PC-3 (cell line): ENCODE measurements at regions not wholly inside any gene's neighbourhood (a gene's known extent, or its start where the extent isn't known, plus 50 kb on each side); places are given as distances from the start of the nearest gene placed in this dataset.

Source experiments
- ATAC-seq: fragments of 200-7000 bp; cut with Tn5 transposase; 2 replicates; pipeline ENCODE4 v1.9.1; 2020; ENCODE audit warnings: mild to moderate bottlenecking, moderate library complexity
- BruUV-seq: library from RNA; stranded (reverse); fragments of 400-500 nt; replicated peaks from 2 replicates; lab custom pipeline; 2021; lab: Mats Ljungman, UMichigan
- CTCF ChIA-PET: fragments of 300-600 bp; sonication (Branson Sonifier 250); formaldehyde crosslinking; loops from one replicate; lab custom pipeline; 2022; ENCODE audit warnings: antibody characterized with exemption; lab: Charles Lee
- POLR2A ChIA-PET: fragments of 300-600 bp; sonication (Branson Sonifier 250); formaldehyde crosslinking; loops from one replicate; lab custom pipeline; 2022; ENCODE audit warnings: antibody characterized with exemption; ENCODE audit not compliant: unreplicated experiment; lab: Charles Lee
- DNase-seq: peaks from one replicate; pipeline ENCODE4 v3.0.0-alpha.2; 2015
- H2AFZ ChIP-seq: fragments of 300-600 bp; sonication (generic); 2 replicates; pipeline ENCODE4 v1.6.0; 2016; ENCODE audit warnings: antibody characterized with exemption, low read length
- H3F3A ChIP-seq: fragments of 300-600 bp; sonication (generic); one replicate; pipeline ENCODE4 v1.6.0; 2017; ENCODE audit warnings: antibody characterized with exemption, low read length, control low read depth, mild to moderate bottlenecking; ENCODE audit not compliant: unreplicated experiment
- H3K27ac ChIP-seq: fragments of 300-600 bp; sonication (generic); 2 replicates; pipeline ENCODE4 v1.5.1; 2016; ENCODE audit warnings: mild to moderate bottlenecking, low read length
- H3K27me3 ChIP-seq: fragments of 300-600 bp; sonication (generic); 2 replicates; pipeline ENCODE4 v1.6.1; 2016; ENCODE audit warnings: low read length, mixed read lengths
- H3K36me3 ChIP-seq: fragments of 300-600 bp; sonication (generic); 2 replicates; pipeline ENCODE4 v1.6.1; 2016; ENCODE audit warnings: low read depth, mixed run types, low read length, mixed read lengths
- H3K4me1 ChIP-seq: fragments of 300-600 bp; sonication (generic); 2 replicates; pipeline ENCODE4 v1.5.1; 2016; ENCODE audit warnings: low read length; ENCODE audit not compliant: insufficient read depth
- H3K4me2 ChIP-seq: fragments of 300-600 bp; sonication (generic); 2 replicates; pipeline ENCODE4 v1.6.0; 2016; ENCODE audit warnings: low read length
- H3K4me3 ChIP-seq: fragments of 300-600 bp; sonication (generic); 2 replicates; pipeline ENCODE4 v1.5.1; 2016; ENCODE audit warnings: mild to moderate bottlenecking, low read length, mixed read lengths
- H3K79me2 ChIP-seq: fragments of 300-600 bp; sonication (generic); 2 replicates; pipeline ENCODE4 v1.6.1; 2017; ENCODE audit warnings: low read length, mixed read lengths
- H3K9ac ChIP-seq: fragments of 300-600 bp; sonication (generic); 2 replicates; pipeline ENCODE4 v1.6.0; 2016; ENCODE audit warnings: mild to moderate bottlenecking, low read length
- H3K9me2 ChIP-seq: fragments of 300-600 bp; sonication (generic); replicated peaks from 2 replicates; pipeline ENCODE4 v1.6.1; 2016; ENCODE audit warnings: mixed run types, low read length, mixed read lengths
- H3K9me3 ChIP-seq: fragments of 300-600 bp; sonication (generic); 2 replicates; pipeline ENCODE4 v1.6.1; 2016; ENCODE audit warnings: low read length, mixed read lengths
- H4K20me1 ChIP-seq: fragments of 300-600 bp; sonication (generic); 2 replicates; pipeline ENCODE4 v1.6.1; 2016; ENCODE audit warnings: low read length, mixed read lengths
- EZH2 ChIP-seq: fragments of 300-600 bp; sonication (generic); IDR thresholded peaks from one replicate; pipeline ENCODE4 v1.6.1; 2017; ENCODE audit warnings: antibody characterized with exemption, mild to moderate bottlenecking, low read length; ENCODE audit not compliant: unreplicated experiment
- EZH2phosphoT487 ChIP-seq: fragments of 300-600 bp; sonication (generic); IDR thresholded peaks from 2 replicates; pipeline ENCODE4 v1.6.1; 2018; ENCODE audit warnings: mild to moderate bottlenecking, antibody characterized with exemption, low read length, borderline replicate concordance
- intact Hi-C: fragments of 100-400 bp; cut with micrococcal nuclease; formaldehyde crosslinking; loops from 2 replicates; pipeline ENCODE4 v1.9.0; 2023
- TF ChIP-seq, protein P1 (sequence below): fragments of 300-600 bp; sonication (generic); conservative IDR thresholded peaks from 2 replicates; pipeline ENCODE4 v1.5.1; 2017; ENCODE audit warnings: antibody characterized with exemption, low read depth, mild to moderate bottlenecking, low read length

DNA sequence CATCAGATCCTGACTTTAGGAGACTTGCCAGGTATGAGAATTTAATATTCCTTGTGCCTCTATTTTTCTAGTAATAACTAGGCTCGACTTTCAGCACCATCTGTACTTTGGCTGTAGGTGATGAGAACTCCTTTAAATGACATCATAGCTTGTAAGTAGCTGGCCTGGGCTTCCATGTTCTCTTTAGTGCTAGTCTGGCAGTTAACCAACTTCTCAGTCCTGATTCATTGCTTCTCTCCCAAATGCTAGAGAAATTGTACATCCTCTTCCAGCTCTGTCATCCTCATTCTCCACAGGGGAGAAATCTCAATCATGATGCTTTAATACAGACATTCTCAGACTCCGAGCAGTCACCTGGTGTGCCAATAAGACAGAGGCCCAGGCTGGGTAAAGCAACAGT, 143.5 kb upstream of the MOCS1 start:
- TF ChIP-seq EZH2 (no peak), EZH2phosphoT487 (no peak)
- TF ChIP-seq, protein P1, sequence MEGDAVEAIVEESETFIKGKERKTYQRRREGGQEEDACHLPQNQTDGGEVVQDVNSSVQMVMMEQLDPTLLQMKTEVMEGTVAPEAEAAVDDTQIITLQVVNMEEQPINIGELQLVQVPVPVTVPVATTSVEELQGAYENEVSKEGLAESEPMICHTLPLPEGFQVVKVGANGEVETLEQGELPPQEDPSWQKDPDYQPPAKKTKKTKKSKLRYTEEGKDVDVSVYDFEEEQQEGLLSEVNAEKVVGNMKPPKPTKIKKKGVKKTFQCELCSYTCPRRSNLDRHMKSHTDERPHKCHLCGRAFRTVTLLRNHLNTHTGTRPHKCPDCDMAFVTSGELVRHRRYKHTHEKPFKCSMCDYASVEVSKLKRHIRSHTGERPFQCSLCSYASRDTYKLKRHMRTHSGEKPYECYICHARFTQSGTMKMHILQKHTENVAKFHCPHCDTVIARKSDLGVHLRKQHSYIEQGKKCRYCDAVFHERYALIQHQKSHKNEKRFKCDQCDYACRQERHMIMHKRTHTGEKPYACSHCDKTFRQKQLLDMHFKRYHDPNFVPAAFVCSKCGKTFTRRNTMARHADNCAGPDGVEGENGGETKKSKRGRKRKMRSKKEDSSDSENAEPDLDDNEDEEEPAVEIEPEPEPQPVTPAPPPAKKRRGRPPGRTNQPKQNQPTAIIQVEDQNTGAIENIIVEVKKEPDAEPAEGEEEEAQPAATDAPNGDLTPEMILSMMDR = no peak
- H3K27me3 ChIP-seq = no peaks in the 10 kb centered on the region
- no peak overlapping the region for H3K4me2 ChIP-seq
- POLR2A ChIA-PET = no interaction called here
- H3K36me3 ChIP-seq = no peaks in the 10 kb centered on the region
- no peaks in the 10 kb centered on the region for H3K79me2 ChIP-seq
- ATAC-seq = no peak
- CTCF ChIA-PET = no interaction called here
- no peaks in the 10 kb centered on the region for H3K4me1 ChIP-seq
- intact Hi-C loops = no loop called here
- no TSS peak for BruUV-seq
- H2AFZ ChIP-seq = no peak overlapping the region
- no peaks in the 10 kb centered on the region for H4K20me1 ChIP-seq
- H3F3A ChIP-seq = no peaks in the 10 kb centered on the region
- H3K27ac ChIP-seq = no peak overlapping the region
- no peak for DNase-seq
- H3K4me3 ChIP-seq = no peak overlapping the region
- H3K9ac ChIP-seq = no peak overlapping the region
- no peaks in the 10 kb centered on the region for H3K9me2 ChIP-seq
- no peaks in the 10 kb centered on the region for H3K9me3 ChIP-seq

DNA sequence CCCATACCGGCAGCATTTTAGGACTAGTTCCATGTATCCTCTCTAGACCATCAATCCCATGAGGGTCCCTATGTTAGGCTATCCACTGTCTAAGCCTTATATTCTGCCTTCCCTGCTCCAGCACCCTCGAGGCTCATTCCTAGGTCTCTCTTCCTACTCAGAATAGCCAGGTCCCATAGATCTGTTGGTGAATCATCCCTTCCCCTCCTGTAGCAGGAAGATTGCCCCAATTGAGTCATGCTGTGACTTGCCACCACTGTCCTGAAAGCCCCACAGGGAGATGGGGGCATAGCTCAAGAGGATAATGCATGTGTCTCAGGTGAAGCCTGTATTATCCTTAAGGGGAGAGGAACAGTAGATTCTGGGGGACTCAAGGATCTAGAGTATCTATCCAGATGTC, 143.1 kb upstream of the MOCS1 start:
- no TSS peak for BruUV-seq
- Histone ChIP-seq H3K4me3 (no peak overlapping the region), H3K9ac (no peak overlapping the region), H3K4me2 (no peak overlapping the region), H3K9me2 (no peaks in the 10 kb centered on the region), H3K36me3 (no peaks in the 10 kb centered on the region), H2AFZ (no peak overlapping the region), H3K27ac (no peak overlapping the region), H3K9me3 (no peaks in the 10 kb centered on the region), H4K20me1 (no peaks in the 10 kb centered on the region), H3K27me3 (no peaks in the 10 kb centered on the region), H3K79me2 (no peaks in the 10 kb centered on the region), H3K4me1 (no peaks in the 10 kb centered on the region), H3F3A (no peaks in the 10 kb centered on the region)
- DNase-seq = no peak
- POLR2A ChIA-PET = no interaction called here
- intact Hi-C loops = no loop called here
- ATAC-seq = no peak
- TF ChIP-seq, protein P1 = no peak
- TF ChIP-seq EZH2 (no peak), EZH2phosphoT487 (no peak)
- CTCF ChIA-PET = no interaction called here

DNA sequence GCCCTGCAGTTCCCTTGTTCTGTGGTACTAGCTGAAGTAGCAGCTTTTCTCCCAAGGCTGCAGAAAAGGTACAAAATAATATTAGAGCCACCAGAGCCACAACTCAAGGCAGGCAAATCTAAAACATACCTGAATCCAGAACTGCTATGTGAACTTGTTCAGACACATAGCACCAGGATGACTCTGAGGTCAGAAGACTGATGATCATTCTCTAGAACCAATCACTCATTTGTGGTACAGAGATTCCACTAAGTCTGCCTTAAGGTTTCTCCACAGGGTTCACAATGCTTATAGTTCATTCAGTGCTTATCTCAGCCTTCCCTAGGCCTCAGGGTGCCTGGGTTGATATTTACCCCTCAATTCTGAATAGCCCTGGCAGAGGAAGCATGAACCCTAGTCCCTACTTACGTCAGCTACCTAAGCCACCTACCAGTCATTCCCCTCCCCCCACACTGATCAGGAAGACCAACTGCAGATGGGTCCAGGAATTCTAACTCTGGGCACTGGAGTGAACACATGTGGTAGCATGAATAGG, 140.9 kb upstream of the MOCS1 start:
- H3K9me2 ChIP-seq = no peaks in the 10 kb centered on the region
- BruUV-seq = no TSS peak
- no peaks in the 10 kb centered on the region for H4K20me1 ChIP-seq
- DNase-seq = no peak
- H3K9me3 ChIP-seq = 0 out of 2 replicates have a peak, but pooled peaks cover 4% of the 10 kb centered on the region
- intact Hi-C loops = no loop called here
- no peak overlapping the region for H3K27ac ChIP-seq
- ChIA-PET POLR2A (no interaction called here), CTCF (no interaction called here)
- no peak overlapping the region for H2AFZ ChIP-seq
- no peak overlapping the region for H3K4me2 ChIP-seq
- H3K27me3 ChIP-seq = no peaks in the 10 kb centered on the region
- no peaks in the 10 kb centered on the region for H3K4me1 ChIP-seq
- no peaks in the 10 kb centered on the region for H3F3A ChIP-seq
- no peak for TF ChIP-seq EZH2phosphoT487
- no peak for TF ChIP-seq EZH2
- TF ChIP-seq, protein P1 = no peak
- no peaks in the 10 kb centered on the region for H3K79me2 ChIP-seq
- no peak overlapping the region for H3K9ac ChIP-seq
- no peak overlapping the region for H3K4me3 ChIP-seq
- ATAC-seq = no peak
- H3K36me3 ChIP-seq = no peaks in the 10 kb centered on the region
